HG03064 (cell line): ENCODE measurements at regions not wholly inside any gene's neighbourhood (a gene's known extent, or its start where the extent isn't known, plus 50 kb on each side); places are given as distances from the start of the nearest gene placed in this dataset.

Source experiments
- ATAC-seq: cut with Tn5 transposase; IDR thresholded peaks from one replicate; pipeline ENCODE4 v1.9.1; 2021; ENCODE audit warnings: low read depth; ENCODE audit not compliant: unreplicated experiment

- no peak for ATAC-seq
Observed at GRCh38 chr13:63396746-63397145, 1981.1 kb upstream of the PCDH20 start.

- no peak for ATAC-seq
Observed at GRCh38 chr13:63393112-63393511, 1977.5 kb upstream of the PCDH20 start.

GRCh38 chr13:63389756-63390155 lies 1974.1 kb upstream of the PCDH20 start:
- ATAC-seq = no peak

GRCh38 chr13:63381078-63381859 lies 1965.6 kb upstream of the PCDH20 start:
- no peak for ATAC-seq

- no peak for ATAC-seq
Observed at GRCh38 chr13:63377986-63378385, 1962.3 kb upstream of the PCDH20 start.

- no peak for ATAC-seq
Observed at GRCh38 chr13:63370101-63370500, 1954.5 kb upstream of the PCDH20 start.

- ATAC-seq = no peak
Observed at GRCh38 chr13:63367522-63368198, 1952.0 kb upstream of the PCDH20 start.

GRCh38 chr13:63364159-63364558 lies 1948.5 kb upstream of the PCDH20 start:
- no peak for ATAC-seq

GRCh38 chr13:63351533-63351932 lies 1935.9 kb upstream of the PCDH20 start:
- no peak for ATAC-seq

- no peak for ATAC-seq
Observed at GRCh38 chr13:63351081-63351480, 1935.4 kb upstream of the PCDH20 start.

- no peak for ATAC-seq
Observed at GRCh38 chr13:63345835-63346234, 1930.2 kb upstream of the PCDH20 start.

- no peak for ATAC-seq
Observed at GRCh38 chr13:63344711-63345110, 1929.1 kb upstream of the PCDH20 start.

GRCh38 chr13:63337921-63338320 lies 1922.3 kb upstream of the PCDH20 start:
- no peak for ATAC-seq

GRCh38 chr13:63337041-63337440 lies 1921.4 kb upstream of the PCDH20 start:
- ATAC-seq = no peak

- no peak for ATAC-seq
Observed at GRCh38 chr13:63336549-63336948, 1920.9 kb upstream of the PCDH20 start.

- no peak for ATAC-seq
Observed at GRCh38 chr13:63327584-63327983, 1911.9 kb upstream of the PCDH20 start.

- ATAC-seq = no peak
Observed at GRCh38 chr13:63323441-63323840, 1907.8 kb upstream of the PCDH20 start.

GRCh38 chr13:63311587-63311986 lies 1895.9 kb upstream of the PCDH20 start:
- no peak for ATAC-seq

GRCh38 chr13:63308549-63309165 lies 1893.0 kb upstream of the PCDH20 start:
- no peak for ATAC-seq

GRCh38 chr13:63307228-63307627 lies 1891.6 kb upstream of the PCDH20 start:
- no peak for ATAC-seq

- no peak for ATAC-seq
Observed at GRCh38 chr13:63305641-63306133, 1890.0 kb upstream of the PCDH20 start.
